ENCODE measurements at regions not wholly inside any gene's neighbourhood (a gene's known extent, or its start where the extent isn't known, plus 50 kb on each side); places are given as distances from the start of the nearest gene placed in this dataset.
"Not testable (repeated sequence)": the region's sequence is repeated elsewhere in the genome, so short reads cannot be mapped to it uniquely, and the experiment has no call there.

DNA sequence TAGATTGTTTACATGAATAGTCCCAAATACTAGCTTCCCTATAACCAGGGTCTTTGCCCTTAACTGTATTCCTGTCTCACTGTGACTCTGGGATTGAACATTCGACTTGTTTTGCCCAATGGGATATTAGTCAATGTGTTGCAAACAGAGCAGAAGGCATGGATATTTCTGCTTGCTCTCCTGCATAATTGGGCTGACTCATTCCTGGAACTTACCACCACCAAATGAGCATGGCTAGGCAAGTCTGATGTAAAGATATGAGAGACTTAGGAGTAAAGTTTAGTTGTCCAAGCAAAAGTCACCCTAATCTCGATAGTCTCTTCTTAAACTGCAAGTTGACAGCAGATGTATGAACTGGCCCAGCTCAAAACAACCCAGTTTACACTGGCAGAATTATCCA lies 273.5 kb upstream of the CCNG1 start:
- TF ChIP-seq, protein P1, sequence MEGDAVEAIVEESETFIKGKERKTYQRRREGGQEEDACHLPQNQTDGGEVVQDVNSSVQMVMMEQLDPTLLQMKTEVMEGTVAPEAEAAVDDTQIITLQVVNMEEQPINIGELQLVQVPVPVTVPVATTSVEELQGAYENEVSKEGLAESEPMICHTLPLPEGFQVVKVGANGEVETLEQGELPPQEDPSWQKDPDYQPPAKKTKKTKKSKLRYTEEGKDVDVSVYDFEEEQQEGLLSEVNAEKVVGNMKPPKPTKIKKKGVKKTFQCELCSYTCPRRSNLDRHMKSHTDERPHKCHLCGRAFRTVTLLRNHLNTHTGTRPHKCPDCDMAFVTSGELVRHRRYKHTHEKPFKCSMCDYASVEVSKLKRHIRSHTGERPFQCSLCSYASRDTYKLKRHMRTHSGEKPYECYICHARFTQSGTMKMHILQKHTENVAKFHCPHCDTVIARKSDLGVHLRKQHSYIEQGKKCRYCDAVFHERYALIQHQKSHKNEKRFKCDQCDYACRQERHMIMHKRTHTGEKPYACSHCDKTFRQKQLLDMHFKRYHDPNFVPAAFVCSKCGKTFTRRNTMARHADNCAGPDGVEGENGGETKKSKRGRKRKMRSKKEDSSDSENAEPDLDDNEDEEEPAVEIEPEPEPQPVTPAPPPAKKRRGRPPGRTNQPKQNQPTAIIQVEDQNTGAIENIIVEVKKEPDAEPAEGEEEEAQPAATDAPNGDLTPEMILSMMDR (IDR thresholded peaks at IDR 0.05; ENCODE audit: low read depth, low read length, missing control alignments): no peak
- no peak overlapping the region for H3K4me3 ChIP-seq (ENCODE audit: low read depth, low read length)
- in situ Hi-C loops (cut with HindIII; ENCODE audit: low sequenced_read_pairs): no loop called here
- DNase-seq (ENCODE audit: low read depth): no peak

DNA sequence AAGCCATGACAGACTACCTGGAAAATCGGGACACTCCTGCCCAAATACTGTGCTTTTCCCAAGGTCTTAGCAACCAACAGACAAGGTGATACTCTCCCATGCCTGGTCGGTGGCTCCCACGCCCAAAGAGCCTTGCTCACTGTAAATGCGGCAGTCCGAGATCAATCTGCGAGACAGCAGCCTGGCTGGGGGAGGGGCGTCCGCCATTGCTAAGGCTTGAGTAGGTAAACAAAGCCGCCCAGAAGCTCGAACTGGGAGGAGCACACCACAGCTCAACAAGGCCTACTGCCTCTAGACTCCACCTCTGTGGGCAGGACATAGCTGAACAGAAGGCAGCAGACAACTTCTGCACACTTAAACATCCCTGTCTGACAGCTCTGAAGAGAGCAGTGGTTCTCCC lies 272.1 kb upstream of the CCNG1 start:
- in situ Hi-C loops (cut with HindIII; ENCODE audit: low sequenced_read_pairs): no loop called here
- TF ChIP-seq, protein P1 (IDR thresholded peaks at IDR 0.05; ENCODE audit: low read depth, low read length, missing control alignments): no peak
- H3K4me3 ChIP-seq (ENCODE audit: low read depth, low read length): no peak overlapping the region
- DNase-seq (ENCODE audit: low read depth): no peak

DNA sequence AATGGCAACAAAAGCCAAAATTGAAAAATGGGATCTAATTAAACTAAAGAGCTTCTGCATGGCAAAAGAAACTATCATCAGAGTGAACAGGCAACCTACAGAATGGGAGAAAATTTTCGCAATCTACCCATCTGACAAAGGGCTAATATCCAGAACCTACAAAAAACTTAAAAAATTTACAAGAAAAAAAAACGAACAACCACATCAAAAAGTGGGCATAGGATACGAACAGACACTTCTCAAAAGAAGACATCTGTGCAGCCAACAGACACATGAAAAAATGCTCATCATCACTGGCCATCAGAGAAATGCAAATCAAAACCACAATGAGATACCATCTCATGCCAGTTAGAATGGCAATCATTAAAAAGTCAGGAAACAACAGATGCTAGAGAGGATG lies 267.2 kb upstream of the CCNG1 start:
- in situ Hi-C loops (cut with HindIII; ENCODE audit: low sequenced_read_pairs); H3K4me3 ChIP-seq (ENCODE audit: low read depth, low read length); DNase-seq (ENCODE audit: low read depth): not testable (repeated sequence)

DNA sequence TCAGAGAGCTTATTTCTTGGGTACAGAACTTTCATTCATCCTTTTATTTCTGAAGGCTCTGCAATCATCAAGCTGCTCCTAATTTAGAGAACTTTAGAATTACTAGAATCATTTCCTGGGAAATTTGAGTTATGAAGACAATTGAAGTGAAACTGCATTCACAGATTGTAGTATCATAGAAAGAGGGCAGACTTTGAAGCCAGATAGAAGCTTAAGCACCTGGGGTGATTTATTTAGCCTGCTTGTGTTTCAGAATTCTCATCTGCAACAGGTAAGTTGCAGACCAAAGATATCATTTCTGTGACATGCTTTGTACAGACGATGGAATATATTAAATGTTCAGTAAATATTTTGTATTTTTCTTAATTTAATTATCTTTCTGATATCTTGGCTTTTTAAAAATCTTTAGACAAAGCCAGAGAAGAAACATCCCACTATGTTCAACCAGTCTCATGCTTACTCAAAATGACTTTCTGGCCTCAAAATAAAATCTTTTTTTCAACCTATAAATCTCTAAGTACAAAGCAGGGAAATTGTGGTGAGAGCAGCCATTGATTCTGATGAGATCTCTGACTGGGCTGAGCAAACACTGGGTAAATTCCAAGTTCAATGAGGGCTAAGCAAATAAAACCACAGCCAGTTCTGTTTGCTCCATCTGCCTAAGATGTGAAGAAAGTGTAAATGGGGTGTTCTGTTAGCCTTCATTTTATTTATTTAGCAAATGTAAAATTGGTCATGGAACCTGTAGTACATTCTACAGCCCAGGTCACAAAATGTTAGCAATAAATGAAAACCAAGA lies 264.7 kb upstream of the CCNG1 start:
- no peak for DNase-seq (ENCODE audit: low read depth)
- in situ Hi-C loops (cut with HindIII; ENCODE audit: low sequenced_read_pairs): no loop called here
- TF ChIP-seq, protein P1 (IDR thresholded peaks at IDR 0.05; ENCODE audit: low read depth, low read length, missing control alignments): no peak
- H3K4me3 ChIP-seq (ENCODE audit: low read depth, low read length): no peak overlapping the region

DNA sequence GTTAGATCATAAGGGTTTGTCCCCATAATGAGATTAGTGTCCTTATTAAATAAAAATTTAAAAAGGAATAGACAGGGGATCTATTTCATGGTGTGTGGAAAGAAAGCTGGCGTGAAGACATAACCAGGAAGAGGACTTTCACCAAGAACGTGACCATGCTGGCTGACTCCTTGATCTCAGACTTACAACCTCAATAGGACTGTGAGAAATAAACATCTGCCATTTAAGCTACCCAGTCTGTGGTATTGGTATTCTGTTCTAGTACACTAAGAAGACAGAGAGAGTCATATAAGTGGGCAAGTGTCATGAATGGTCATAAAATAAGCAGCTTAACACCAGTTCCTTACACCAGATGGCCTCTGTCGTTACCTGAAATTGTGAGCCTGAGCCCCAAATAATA lies 259.4 kb upstream of the CCNG1 start:
- no peak overlapping the region for H3K4me3 ChIP-seq (ENCODE audit: low read depth, low read length)
- TF ChIP-seq, protein P1 (IDR thresholded peaks at IDR 0.05; ENCODE audit: low read depth, low read length, missing control alignments): no peak
- in situ Hi-C loops (cut with HindIII; ENCODE audit: low sequenced_read_pairs): no loop called here
- DNase-seq (ENCODE audit: low read depth): no peak

DNA sequence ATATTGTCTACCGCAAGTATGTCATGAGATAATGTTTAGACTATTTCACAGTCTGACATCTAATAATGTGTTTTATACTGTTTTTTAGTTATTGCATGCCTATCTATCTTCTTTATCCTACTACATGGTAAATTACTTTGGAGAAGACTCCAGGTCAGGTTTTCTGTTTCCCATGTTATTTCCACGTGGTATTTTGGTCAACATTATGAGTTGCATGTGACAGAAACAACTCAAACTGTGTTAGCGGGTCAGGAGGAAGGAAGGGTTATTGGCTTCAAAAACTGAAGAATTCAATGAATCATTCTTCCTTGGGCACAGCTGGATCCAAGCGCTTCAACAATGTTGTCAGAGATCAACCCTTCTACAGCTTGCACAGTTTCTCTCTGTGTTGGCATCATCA lies 252.1 kb upstream of the CCNG1 start:
- in situ Hi-C loops (cut with HindIII; ENCODE audit: low sequenced_read_pairs): no loop called here
- no peak overlapping the region for H3K4me3 ChIP-seq (ENCODE audit: low read depth, low read length)
- TF ChIP-seq, protein P1 (IDR thresholded peaks at IDR 0.05; ENCODE audit: low read depth, low read length, missing control alignments): no peak
- DNase-seq (ENCODE audit: low read depth): no peak

DNA sequence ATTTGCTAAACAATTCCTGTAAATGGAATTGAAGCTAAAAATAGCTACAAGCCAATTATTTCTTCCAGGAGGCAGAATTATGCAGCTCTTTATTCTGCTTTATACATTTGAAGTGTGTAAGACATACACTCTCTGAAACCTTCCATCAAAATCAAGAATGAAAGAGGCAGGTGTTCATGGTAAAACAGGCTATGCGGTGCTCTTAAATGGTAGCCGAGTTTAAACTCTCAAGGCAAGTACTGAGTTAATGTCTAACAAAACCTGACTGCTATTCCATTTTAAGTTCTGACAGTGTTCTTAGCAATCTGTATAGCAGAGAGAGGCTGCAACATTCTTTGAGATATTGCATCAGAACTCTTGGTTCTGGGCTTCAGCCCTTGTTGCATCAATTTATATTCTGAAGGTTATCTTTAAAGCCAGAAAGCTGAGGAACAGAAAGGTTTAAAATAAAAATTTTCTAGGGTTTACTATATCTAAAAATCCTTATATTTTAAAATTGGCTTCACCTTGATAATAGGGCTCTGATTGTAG lies 248.3 kb upstream of the CCNG1 start:
- TF ChIP-seq, protein P1 (IDR thresholded peaks at IDR 0.05; ENCODE audit: low read depth, low read length, missing control alignments): no peak
- in situ Hi-C loops (cut with HindIII; ENCODE audit: low sequenced_read_pairs): no loop called here
- DNase-seq (ENCODE audit: low read depth): no peak
- no peak overlapping the region for H3K4me3 ChIP-seq (ENCODE audit: low read depth, low read length)
